NB4 (cell line): ENCODE measurements at regions not wholly inside any gene's neighbourhood (a gene's known extent, or its start where the extent isn't known, plus 50 kb on each side); places are given as distances from the start of the nearest gene placed in this dataset.

ENCODE experiments used
- DNase-seq: peaks from one replicate; pipeline ENCODE4 v3.0.0; 2010; ENCODE audit warnings: low read depth
- H3K4me3 ChIP-seq: one replicate; pipeline ENCODE4 v1.5.1; 2011; ENCODE audit warnings: mild to moderate bottlenecking, low read depth, low read length, moderate library complexity
- CTCF ChIP-seq: IDR thresholded peaks from one replicate; pipeline ENCODE4 v1.5.1; 2012; ENCODE audit warnings: low read depth, low read length
- MAX ChIP-seq: IDR thresholded peaks from 2 replicates; pipeline ENCODE4 v1.6.1; 2011; ENCODE audit warnings: low read depth, low read length
- MYC ChIP-seq: IDR thresholded peaks from 2 replicates; pipeline ENCODE4 v1.6.1; 2011; ENCODE audit warnings: low read depth, low read length
- POLR2A ChIP-seq: IDR thresholded peaks from 2 replicates; pipeline ENCODE4 v1.6.1; 2011; ENCODE audit warnings: mild to moderate bottlenecking; ENCODE audit not compliant: insufficient read length; ENCODE audit errors: extremely low read depth

- H3K4me3 ChIP-seq: no peak overlapping the region
- TF ChIP-seq MAX (no peak), POLR2A (no peak), CTCF (no peak), MYC (no peak)
- DNase-seq: no peak
Measured at GRCh38 chr20:17077030-17077429, 149.8 kb upstream of the PCSK2 start.

- no peak overlapping the region for H3K4me3 ChIP-seq
- peak; percentile 36 for DNase-seq
Measured at GRCh38 chr20:17083738-17084137, 143.1 kb upstream of the PCSK2 start.

GRCh38 chr20:17084909-17085308, 141.9 kb upstream of the PCSK2 start:
- H3K4me3 ChIP-seq: no peak overlapping the region
- TF ChIP-seq MYC (no peak), CTCF (no peak), POLR2A (no peak), MAX (no peak)
- no peak for DNase-seq

More at GRCh38 chr20:17083738-17084137, 143.1 kb upstream of the PCSK2 start:
- TF ChIP-seq CTCF (peak; percentile 1), MYC (no peak)

GRCh38 chr20:17093782-17094181, 133.1 kb upstream of the PCSK2 start:
- DNase-seq: no peak
- TF ChIP-seq MYC (no peak), CTCF (no peak), POLR2A (no peak), MAX (no peak)

GRCh38 chr20:17097603-17098002, 129.2 kb upstream of the PCSK2 start:
- H3K4me3 ChIP-seq: no peak overlapping the region
- TF ChIP-seq POLR2A (no peak), MAX (no peak), CTCF (no peak), MYC (no peak)
- DNase-seq: no peak

More at GRCh38 chr20:17093782-17094181, 133.1 kb upstream of the PCSK2 start:
- H3K4me3 ChIP-seq: no peak overlapping the region

- no peak for DNase-seq
- TF ChIP-seq MYC (no peak), MAX (no peak), CTCF (no peak), POLR2A (no peak)
- H3K4me3 ChIP-seq: no peak overlapping the region
Measured at GRCh38 chr20:17100506-17100905, 126.3 kb upstream of the PCSK2 start.
